GM12878 (cell line): ENCODE measurements at regions not wholly inside any gene's neighbourhood (a gene's known extent, or its start where the extent isn't known, plus 50 kb on each side); places are given as distances from the start of the nearest gene placed in this dataset.

Experiments used
- ATAC-seq: fragments of 200-7000 bp; cut with Tn5 transposase; 3 replicates; pipeline ENCODE4 v1.9.1; 2020; ENCODE audit warnings: mild to moderate bottlenecking, moderate library complexity
- BruUV-seq: library from RNA; stranded (reverse); fragments of 400-500 nt; replicated peaks from 2 replicates; lab custom pipeline; 2021; lab: Mats Ljungman, UMichigan
- CTCF ChIA-PET: fragments of 300-600 bp; sonication (Branson Sonifier 250); formaldehyde crosslinking; extraction: SDS; loops from one replicate; lab custom pipeline; 2021; ENCODE audit warnings: inconsistent platforms; lab: Yijun Ruan, JAX
- POLR2A ChIA-PET: fragments of 350-600 bp; formaldehyde crosslinking; extraction: SDS; loops from one replicate; lab custom pipeline; 2021; ENCODE audit warnings: inconsistent platforms; lab: Charles Lee
- RAD21 ChIA-PET: fragments of 300-600 bp; sonication (Branson Sonifier 250); formaldehyde crosslinking; loops from one replicate; lab custom pipeline; 2023; ENCODE audit warnings: antibody characterized with exemption; ENCODE audit not compliant: unreplicated experiment; lab: Charles Lee
- SMC1A ChIA-PET: fragments of 300-600 bp; sonication (Branson Sonifier 250); formaldehyde crosslinking; loops from one replicate; lab custom pipeline; 2023; ENCODE audit not compliant: unreplicated experiment, uncharacterized antibody; lab: Charles Lee
- DNase-seq: peaks from one replicate; pipeline ENCODE4 v3.0.0-alpha.2; 2011; ENCODE audit warnings: low read depth, low spot score
- FAIRE-seq: peaks from 3 replicates; lab custom pipeline; 2011; peaks lifted over from hg19 to GRCh38; lab: Jason Lieb, UNC
- H2AFZ ChIP-seq: 2 replicates; pipeline ENCODE4 v1.6.0; 2011; ENCODE audit warnings: low read depth, low read length, control low read depth; ENCODE audit not compliant: control insufficient read depth
- H3K27ac ChIP-seq: 2 replicates; pipeline ENCODE4 v1.5.1; 2011; ENCODE audit warnings: control low read depth; ENCODE audit not compliant: control insufficient read depth, insufficient read depth
- H3K27me3 ChIP-seq, 2 experiments: replicated peaks in 1 of 2; 2 replicates each; pipeline versions ENCODE4 v1.6.0 to v1.6.1; 2011; ENCODE audit warnings: low read length in 1 of 2; ENCODE audit not compliant: control insufficient read depth in 2 of 2, insufficient read depth in 2 of 2
- H3K36me3 ChIP-seq, 2 experiments: 2 replicates each; pipeline ENCODE4 v1.5.1; 2011; ENCODE audit warnings: low read length in 1 of 2; ENCODE audit not compliant: control insufficient read depth in 2 of 2, insufficient read depth in 2 of 2
- H3K4me1 ChIP-seq: 2 replicates; pipeline ENCODE4 v1.6.1; 2011; ENCODE audit warnings: mild to moderate bottlenecking, low read length, moderate library complexity, mixed read lengths; ENCODE audit not compliant: control insufficient read depth, insufficient read depth
- H3K4me2 ChIP-seq: 2 replicates; pipeline ENCODE4 v1.6.0; 2011; ENCODE audit warnings: control low read depth; ENCODE audit not compliant: control insufficient read depth, insufficient read depth
- H3K4me3 ChIP-seq: fragments of 200-600 bp; sonication (generic); 2 replicates; pipeline ENCODE4 v1.5.1; 2016
- H3K79me2 ChIP-seq: 2 replicates; pipeline ENCODE4 v1.6.0; 2011; ENCODE audit warnings: low read length; ENCODE audit not compliant: control insufficient read depth, insufficient read depth
- H3K9ac ChIP-seq: 2 replicates; pipeline ENCODE4 v1.8.0; 2011; ENCODE audit warnings: low read length, control low read depth, mixed read lengths; ENCODE audit not compliant: control insufficient read depth, insufficient read depth
- H3K9me3 ChIP-seq: replicated peaks from 3 replicates; pipeline ENCODE4 v1.5.1; 2011; ENCODE audit warnings: mild to moderate bottlenecking, low read length; ENCODE audit not compliant: control insufficient read depth, insufficient read depth
- H4K20me1 ChIP-seq: 2 replicates; pipeline ENCODE4 v1.6.0; 2011; ENCODE audit not compliant: control insufficient read depth, insufficient read depth
- ATF2 ChIP-seq: IDR thresholded peaks from 2 replicates; pipeline ENCODE4 v1.6.1; 2012; ENCODE audit warnings: low read length, inconsistent platforms
- CREM ChIP-seq: IDR thresholded peaks from 2 replicates; pipeline ENCODE4 v1.6.1; 2014; ENCODE audit warnings: antibody characterized with exemption, low read depth
- E4F1 ChIP-seq: fragments of 450-650 bp; IDR thresholded peaks from 2 replicates; pipeline ENCODE4 v1.6.1; 2018; ENCODE audit warnings: borderline replicate concordance, mild to moderate bottlenecking; ENCODE audit not compliant: partially characterized antibody
- EGR1 ChIP-seq, 2 experiments: IDR thresholded peaks; 1 replicate in 1 of 2; 2 replicates in 1 of 2; pipeline ENCODE4 v1.6.1; 2011 to 2012; ENCODE audit warnings: low read depth in 2 of 2, low read length in 2 of 2, borderline replicate concordance in 1 of 2, mild to moderate bottlenecking in 1 of 2, moderate library complexity in 1 of 2
- FOXK2 ChIP-seq: fragments of 450-650 bp; IDR thresholded peaks from 2 replicates; pipeline ENCODE4 v1.6.1; 2017; ENCODE audit warnings: mild to moderate bottlenecking, moderate library complexity
- MTA3 ChIP-seq: IDR thresholded peaks from 2 replicates; pipeline ENCODE4 v1.6.1; 2012; ENCODE audit warnings: low read length, inconsistent platforms, borderline replicate concordance
- NR2C1 ChIP-seq: fragments of 450-650 bp; IDR thresholded peaks from 2 replicates; pipeline ENCODE4 v1.6.1; 2017; ENCODE audit warnings: antibody characterized with exemption, mild to moderate bottlenecking, moderate library complexity
- NRF1 ChIP-seq: conservative IDR thresholded peaks from 2 replicates; pipeline ENCODE4 v1.6.1; 2011; ENCODE audit warnings: mild to moderate bottlenecking, low read depth, low read length, improper control_type of control experiment
- PBX3 ChIP-seq: IDR thresholded peaks from 2 replicates; pipeline ENCODE4 v1.6.1; 2011; ENCODE audit warnings: mild to moderate bottlenecking, low read depth, low read length, moderate library complexity; ENCODE audit not compliant: insufficient replicate concordance
- PML ChIP-seq: IDR thresholded peaks from 2 replicates; pipeline ENCODE4 v1.6.1; 2012; ENCODE audit warnings: low read length, inconsistent platforms
- POU2F2 ChIP-seq: IDR thresholded peaks from 3 replicates; pipeline ENCODE4 v1.6.1; 2011; ENCODE audit warnings: low read depth, mild to moderate bottlenecking, low read length, borderline replicate concordance
- RUNX3 ChIP-seq: IDR thresholded peaks from 2 replicates; pipeline ENCODE4 v1.6.1; 2012; ENCODE audit warnings: low read length, inconsistent platforms
- SRF ChIP-seq, 2 experiments: IDR thresholded peaks; 2 replicates each; pipeline ENCODE4 v1.6.1; 2011; ENCODE audit warnings: low read depth in 2 of 2, low read length in 2 of 2, mild to moderate bottlenecking in 1 of 2, moderate library complexity in 1 of 2
- ZNF217 ChIP-seq: fragments of 450-650 bp; IDR thresholded peaks from 2 replicates; pipeline ENCODE4 v1.6.1; 2017; ENCODE audit warnings: antibody characterized with exemption, mild to moderate bottlenecking
- ZNF687 ChIP-seq: fragments of 450-650 bp; IDR thresholded peaks from 2 replicates; pipeline ENCODE4 v1.6.1; 2017; ENCODE audit warnings: mild to moderate bottlenecking, moderate library complexity
- WGBS: methylation state at CpG from one replicate; pipeline ENCODE4 v1.1.6; 2016; ENCODE audit warnings: low lambda C conversion rate; ENCODE audit not compliant: insufficient replicate concordance, insufficient coverage; ENCODE audit errors: missing lambda C conversion rate; 5-methylcytosine and 5-hydroxymethylcytosine counted together
- in situ Hi-C: fragments of 300-500 bp; cut with MboI; formaldehyde crosslinking; loops from 9 replicates; pipeline ENCODE4 v1.14.3; 2018; ENCODE audit warnings: mixed read lengths
- intact Hi-C: fragments of 100-400 bp; cut with micrococcal nuclease; formaldehyde crosslinking; loops from one replicate; pipeline ENCODE4 v1.14.2; 2022; ENCODE audit not compliant: unreplicated experiment

GRCh38 chr4:53924333-53925049 is 139.9 kb downstream of the CHIC2 start:
- SMC1A ChIA-PET, result interaction anchor here (1.1 kb wide), 1 partner anchor 10 kb away, joined by 3 read pairs; no protein-coding TSS in a partner anchor
- POLR2A ChIA-PET, result no interaction called here
- in situ Hi-C loops (loop anchor here (5.0 to 10.0 kb wide), 2 partner anchors 303 to 730 kb away; partner anchors contain the start of gene PDGFRA), intact Hi-C loops (no loop called here)
- no peak for DNase-seq
- no peak overlapping the region for H3K4me3 ChIP-seq
- no peak overlapping the region for H2AFZ ChIP-seq
- no peaks in the 10 kb centered on the region for H3K4me1 ChIP-seq
- no peaks in the 10 kb centered on the region for H3K79me2 ChIP-seq
- no peak overlapping the region for H3K27ac ChIP-seq
- H4K20me1 ChIP-seq, result no peaks in the 10 kb centered on the region
- no peaks in the 10 kb centered on the region for H3K9me3 ChIP-seq
- no peak for ATAC-seq
- no TSS peak for BruUV-seq
- H3K4me2 ChIP-seq, result no peak overlapping the region
- no peak for FAIRE-seq
- CTCF ChIA-PET, result interaction anchor here (1.5 kb wide), 1 partner anchor 16 kb away, joined by 8 read pairs; no protein-coding TSS in a partner anchor
- RAD21 ChIA-PET, result no interaction called here
- H3K36me3 ChIP-seq, result no peaks in the 10 kb centered on the region
- 26% methylated on average over 7 of the region's 7 CpGs for WGBS
- H3K9ac ChIP-seq, result no peak overlapping the region
- no peaks in the 10 kb centered on the region for H3K27me3 ChIP-seq
- TF ChIP-seq EGR1 (IDR thresholded peaks at IDR 0.05; ENCODE audit: borderline replicate concordance in 1 of 2, low read depth in 2 of 2, low read length in 2 of 2) (no peak), ZNF687 (no peak), NRF1 (no peak), ZNF217 (no peak), E4F1 (no peak), NR2C1 (no peak), PML (no peak), FOXK2 (no peak), ATF2 (no peak), CREM (no peak), RUNX3 (no peak), PBX3 (no peak), SRF (IDR thresholded peaks at IDR 0.05; ENCODE audit: low read depth in 2 of 2, low read length in 2 of 2) (no peak), MTA3 (no peak), POU2F2 (no peak)
